Fibroblast of gingiva (primary cell): ENCODE measurements at regions not wholly inside any gene's neighbourhood (a gene's known extent, or its start where the extent isn't known, plus 50 kb on each side); places are given as distances from the start of the nearest gene placed in this dataset.

Source experiments
- DNase-seq: peaks from one replicate; pipeline ENCODE4 v3.0.0-alpha.2; 2011; ENCODE audit warnings: low read depth

DNA sequence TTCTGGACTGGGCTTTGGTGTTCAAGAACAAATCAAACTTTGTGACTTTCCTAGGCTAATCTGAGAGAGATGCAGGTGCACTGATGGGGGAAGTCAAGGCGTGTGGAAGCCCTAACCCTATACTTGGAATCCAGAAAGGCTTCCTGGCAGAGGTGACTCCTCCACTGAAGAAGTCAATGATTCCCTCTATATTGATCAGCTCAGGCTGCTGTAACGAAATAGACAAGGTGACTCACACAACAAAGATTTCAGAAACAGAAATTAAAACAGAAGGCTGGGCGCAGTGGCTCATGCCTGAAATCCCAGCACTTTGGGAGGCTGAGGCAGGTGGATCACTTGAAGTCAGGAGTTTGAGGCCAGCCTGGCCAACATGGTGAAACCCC is 69.6 kb upstream of the GGTA1 start:
- DNase-seq, result no peak

DNA sequence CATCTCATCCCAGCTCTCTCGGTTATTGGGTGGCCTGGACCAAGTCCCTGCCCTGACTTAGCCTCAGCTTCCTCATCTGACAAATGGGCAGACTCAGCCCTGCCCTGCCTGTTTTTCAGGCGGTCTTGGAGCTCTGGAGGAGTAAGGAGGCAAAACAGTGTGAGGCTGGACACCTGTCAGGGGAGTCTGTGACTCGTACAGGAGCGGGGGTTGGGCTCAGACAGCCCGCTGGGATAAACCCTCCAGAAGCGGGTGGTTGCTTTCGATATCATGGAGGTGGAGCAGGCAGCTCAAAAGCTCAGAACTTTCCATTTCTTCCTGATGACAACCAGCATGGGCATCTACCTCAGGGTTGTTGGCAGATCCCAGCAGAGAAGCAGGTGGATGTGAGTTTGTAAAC is 72.9 kb upstream of the GGTA1 start:
- DNase-seq, result no peak

DNA sequence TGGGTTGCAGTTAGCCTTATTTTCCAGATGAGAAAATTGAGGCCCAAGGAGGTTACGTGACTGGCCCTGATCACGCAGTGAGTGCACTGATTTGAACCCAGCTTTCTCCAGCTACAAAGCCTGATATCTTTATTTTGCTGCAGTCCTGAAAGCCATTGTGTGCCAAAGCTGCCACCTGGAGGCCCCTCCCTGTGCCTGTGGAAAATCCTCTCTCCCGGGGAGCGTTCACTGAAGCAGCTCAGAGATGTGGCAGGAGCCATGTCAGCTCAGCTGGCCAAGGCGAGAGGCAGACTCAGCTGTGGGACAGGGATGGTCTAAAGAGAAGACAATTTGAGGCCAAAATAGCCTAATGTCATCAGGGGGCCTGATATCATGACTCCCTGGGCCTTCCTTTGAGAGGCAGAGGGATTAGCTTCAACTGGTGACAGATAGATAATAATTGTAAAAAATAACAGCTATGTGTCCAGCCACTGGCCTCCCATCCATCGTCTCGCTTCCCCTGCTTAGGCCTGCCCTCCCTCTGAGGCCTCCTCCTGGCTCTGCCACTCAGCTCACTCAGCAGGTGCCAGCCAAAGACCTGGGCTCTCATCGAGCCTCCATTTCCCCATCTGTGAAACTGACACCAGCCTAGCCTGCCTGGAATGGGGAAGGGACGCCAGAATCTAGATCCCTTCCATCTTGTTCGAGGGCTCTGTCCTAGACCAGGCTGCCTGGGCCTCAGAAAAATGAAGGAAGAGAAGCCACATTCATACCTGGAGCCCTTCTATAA is 74.3 kb upstream of the GGTA1 start:
- no peak for DNase-seq

DNA sequence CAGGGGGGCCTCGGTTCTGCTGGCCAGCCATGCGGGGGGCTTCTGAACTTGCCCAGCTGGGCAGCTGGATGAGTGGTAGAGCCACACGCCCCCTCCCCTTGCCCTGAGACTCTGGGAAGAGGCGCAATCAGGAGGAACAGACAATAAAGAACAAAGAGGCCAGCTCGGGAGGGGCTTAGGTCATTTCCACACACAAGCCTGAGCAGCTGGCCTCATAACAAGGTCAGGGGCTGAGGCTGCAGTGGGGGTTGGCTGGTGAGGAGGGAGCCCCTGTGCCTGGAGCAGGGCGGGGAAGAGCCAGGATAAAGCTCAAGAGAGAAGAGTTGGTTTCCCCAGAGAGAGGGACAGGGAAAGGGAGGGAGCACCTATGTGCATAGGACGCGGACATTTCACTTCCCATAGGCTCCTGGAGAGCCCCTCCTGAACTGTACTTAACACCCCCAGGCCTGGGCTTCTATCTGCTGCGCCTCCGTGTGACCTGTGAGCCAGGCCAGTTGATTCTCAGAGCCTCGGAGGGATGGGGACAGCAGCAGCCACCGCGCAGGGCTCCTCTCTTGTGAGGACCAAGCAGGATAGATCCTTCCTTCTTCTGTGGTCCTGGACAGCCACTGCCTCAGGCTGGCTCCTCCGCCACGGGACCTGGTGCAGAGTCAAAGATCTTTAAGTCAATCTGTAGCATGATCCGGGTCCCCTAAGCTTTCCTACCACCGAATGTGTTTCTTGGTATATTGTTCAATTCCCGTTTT is 75.3 kb upstream of the GGTA1 start:
- DNase-seq, result no peak

DNA sequence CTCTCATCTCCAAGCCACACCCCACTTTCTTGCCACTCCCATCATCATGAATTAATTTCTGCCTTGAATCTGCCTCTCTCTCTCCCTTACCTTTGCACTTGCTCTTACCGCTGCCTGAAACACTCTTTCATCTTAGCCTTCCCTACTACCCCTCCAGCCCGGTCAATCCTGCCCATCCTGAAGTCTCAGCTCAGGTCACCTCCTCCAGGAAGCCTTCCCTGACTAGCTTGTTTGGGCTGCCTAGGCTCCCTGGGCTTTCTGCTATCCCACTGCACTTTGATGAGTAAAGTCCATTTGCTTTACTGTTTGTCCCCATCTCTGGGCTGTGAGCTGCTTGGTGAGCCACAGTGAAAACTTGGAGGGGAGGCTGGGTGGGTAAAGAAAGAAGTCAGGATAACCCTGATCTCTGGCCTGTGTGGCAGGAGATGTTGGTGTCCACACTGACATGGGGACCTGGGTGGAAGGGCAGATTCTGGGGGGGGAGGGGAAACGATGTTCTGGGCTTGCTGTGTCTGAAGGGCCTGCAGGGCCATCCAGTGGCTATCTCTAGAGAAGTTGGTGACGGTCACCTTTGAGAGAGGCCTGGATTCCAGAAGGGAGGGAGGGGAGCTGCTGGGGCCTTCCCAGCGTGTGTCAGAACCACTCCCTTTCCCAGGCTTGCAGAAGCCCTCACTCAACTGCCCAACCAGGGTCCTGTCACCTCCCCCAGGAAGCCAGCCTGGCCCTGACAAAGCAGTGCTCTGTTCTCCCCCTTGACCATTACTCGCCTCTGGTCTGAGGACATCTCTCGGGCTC is 75.0 kb upstream of the DAB2IP start:
- no peak for DNase-seq

DNA sequence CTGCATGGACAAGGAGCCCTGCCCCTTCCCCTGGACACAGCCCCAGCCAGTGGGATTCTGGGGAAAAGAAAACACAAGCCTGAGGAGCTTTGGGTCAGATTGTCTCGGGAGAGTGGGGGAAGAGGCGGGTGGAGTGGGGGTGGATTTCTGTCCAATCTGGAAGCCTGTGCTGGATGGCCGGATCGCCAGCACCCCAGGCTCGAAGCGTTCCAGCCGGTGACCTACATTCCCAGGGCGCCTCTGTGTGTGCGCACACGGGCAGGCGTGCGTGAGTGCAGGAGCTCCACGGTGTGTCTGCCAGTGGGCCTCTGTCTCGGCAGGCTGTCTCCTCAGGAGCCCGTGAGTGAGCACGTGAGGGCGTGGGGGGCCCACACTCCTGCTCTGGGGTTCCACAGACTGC is 74.3 kb upstream of the DAB2IP start:
- no peak for DNase-seq

DNA sequence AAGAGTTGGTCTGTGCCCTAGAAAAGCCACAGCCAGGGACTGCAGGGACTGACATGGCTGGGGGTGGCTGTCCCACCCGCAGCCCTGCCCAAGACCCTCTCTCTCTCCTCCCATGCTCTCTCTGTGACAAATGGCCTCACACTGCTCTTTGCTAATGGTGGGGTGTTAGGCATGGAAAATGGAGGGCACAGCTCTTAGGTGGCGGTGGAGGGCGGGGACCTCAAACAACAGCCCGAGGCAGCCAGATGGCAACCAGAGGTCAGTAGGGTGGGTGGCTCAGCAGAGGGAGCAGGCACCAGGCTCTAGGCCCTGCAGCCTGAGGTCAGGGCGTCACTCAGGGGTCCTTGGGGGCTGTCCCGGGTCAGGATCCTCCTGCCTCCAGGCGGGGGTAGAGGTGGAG is 73.9 kb upstream of the DAB2IP start:
- DNase-seq, result no peak

DNA sequence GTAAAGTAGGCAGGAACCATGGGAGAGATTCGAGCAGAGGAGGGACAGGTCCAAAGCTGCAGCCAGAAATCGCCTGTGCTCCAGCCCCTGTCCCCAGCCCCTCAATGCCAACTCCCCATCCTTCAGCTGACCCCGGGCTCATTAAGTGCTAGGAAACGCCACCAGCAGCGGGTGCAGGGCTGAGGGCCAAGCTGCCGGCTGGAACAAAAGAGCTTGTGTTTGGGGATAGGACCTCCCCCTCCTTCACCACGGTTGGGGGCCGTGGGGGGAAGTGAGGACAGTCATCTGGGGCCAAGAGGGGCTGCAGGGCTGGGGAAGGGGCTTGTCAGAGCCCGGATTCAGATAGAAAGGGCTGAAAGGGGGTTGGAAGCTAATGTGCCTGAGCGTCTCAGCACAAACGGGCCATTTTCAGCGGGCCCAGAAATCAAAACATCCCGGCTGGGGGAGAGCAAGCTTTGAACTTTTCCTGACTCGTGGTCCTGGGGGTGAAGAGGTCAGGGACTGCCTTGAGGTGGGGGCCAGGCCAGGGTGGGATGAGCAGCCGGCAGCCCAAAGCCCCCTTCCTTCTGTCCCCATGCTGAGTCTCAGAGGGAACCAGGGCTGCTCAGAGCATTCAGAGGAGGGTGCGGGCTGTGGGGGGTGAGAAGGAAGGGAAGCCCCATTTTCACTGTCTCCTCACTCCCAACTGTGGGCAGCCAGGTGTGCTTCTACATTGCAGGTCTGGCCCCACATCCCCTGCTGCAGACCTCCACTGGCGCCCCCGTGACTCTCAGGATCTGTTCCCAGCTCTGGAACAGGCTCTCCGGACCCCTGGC is 69.4 kb upstream of the DAB2IP start:
- no peak for DNase-seq

DNA sequence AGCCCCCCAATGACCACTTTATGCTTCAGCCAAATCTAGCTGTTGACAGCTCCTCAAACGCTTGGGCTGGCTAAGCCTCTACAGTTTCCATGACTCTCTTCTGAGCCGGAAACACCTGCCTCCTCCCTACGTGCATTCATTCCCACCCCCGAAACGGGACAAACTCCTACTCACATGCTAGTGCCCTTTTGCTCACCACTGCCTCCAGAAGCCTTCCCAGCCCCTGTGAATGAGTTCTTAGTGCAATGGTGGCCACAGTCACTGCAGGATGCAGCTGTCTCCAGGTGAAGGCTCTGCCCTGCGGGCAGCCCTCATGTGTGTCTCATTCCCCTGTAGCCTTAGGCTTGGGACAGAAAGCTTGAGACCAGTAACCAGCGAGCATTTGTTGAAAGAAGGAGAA is 68.8 kb upstream of the DAB2IP start:
- DNase-seq, result no peak

DNA sequence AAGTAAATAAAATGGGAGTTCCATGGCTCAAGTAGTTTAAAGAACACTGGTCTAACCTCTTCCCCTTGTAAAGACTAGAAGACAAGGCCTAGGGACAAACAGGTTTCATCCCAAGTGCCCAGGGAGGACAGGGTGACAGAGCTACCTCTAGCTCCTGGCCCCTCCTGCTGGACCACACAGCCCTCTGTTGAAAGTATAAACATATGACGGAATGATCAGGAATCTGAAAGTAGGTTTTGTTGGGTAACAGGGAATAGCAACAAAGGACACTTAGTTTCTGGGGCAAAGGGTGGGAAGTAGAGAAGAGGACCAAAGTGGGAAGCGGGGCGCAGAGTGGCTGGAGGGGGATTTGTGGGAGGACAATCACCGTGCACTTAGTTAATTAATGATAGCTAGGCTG is 67.0 kb upstream of the DAB2IP start:
- no peak for DNase-seq

DNA sequence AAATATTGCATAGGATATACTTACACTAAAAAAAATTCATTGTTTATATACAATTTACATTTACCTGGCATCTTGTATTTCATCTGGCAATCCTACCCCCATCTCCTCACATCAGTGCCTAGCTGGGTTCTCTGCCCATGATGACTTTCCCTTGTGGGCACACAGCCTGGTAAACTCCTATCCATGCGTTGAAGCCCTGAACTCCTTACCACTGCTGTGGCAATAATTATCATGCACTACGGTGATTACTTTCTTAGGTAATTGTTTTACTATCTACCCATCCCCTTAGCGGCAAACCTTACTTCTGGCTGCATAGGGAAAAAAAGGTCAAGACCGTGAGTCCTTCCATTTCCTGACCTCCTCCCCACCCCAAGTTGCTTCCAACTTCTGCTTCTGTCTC is 63.6 kb upstream of the DAB2IP start:
- no peak for DNase-seq

DNA sequence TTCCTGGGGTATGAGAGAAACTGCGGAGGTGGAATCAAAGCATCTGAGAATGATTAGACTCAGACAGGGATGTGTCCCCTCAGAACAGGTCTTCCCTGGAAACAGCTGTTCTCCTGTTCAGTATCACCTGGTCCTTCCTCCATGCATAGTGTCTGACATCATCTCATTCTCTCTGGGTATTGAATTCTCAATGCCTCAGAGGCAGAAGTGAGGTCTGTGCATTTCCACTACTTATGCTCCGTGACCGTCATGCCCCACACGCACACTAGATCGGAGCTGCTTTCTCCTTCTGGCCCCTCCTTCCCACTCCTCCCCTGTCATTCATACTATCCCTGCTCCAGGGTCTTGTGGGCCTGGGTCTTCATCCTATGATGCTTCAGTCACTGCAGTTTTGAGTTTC is 61.4 kb upstream of the DAB2IP start:
- no peak for DNase-seq

DNA sequence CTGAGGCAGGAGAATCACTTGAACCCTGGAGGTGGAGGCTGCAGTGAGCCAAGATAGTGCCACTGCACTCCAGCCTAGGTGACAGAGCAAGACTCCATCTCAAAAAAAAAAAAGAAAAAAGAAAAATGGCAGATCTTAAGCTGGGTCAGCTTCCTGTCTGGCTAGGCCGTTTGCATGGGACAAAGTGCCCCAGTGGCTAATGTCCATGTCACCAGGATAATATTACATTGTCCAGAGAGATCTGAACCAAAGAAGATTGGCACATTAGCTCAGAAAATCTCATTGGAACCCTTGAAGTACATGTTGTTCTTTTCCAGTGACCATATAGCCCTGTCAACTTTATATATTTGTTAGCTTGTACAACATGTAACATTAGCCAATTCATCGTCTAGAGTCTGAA is 59.2 kb upstream of the DAB2IP start:
- no peak for DNase-seq

DNA sequence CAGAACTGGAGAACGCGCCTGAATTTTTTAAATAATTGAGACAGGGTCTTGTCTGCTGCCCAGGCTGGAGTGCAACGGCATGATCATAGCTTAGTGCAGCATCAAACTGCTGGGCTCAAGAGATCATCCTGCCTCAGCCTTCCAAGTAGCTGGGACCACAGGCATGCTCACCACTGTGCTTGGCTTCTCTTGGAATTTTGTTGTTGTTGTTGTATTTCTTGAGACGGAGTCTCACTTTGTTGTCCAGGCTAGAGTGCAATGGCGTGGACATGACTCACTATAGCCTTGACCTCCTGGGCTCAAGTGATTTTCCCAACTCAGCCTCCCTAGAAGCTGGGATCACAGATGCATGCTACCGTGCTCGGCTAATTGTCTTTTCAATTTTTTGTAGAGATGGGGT is 58.4 kb upstream of the DAB2IP start:
- no peak for DNase-seq

DNA sequence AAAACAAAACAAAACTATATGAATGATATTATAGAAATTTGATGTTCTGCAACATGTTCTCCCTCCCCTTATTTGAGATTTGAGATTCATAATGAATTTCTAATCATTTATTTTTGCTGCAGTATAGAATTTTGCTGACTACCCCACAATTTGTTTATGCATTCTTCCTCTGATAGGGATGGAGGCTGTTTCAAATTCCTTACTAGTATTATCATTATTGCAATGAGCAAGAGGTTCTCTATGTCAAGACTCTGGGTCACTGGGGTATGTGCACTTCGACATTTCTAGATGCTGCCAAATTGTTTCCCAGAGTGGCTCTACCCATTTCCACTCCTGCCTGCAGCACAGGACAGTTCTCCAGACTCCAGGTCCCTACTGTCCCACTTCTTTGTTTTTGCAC is 54.9 kb upstream of the DAB2IP start:
- no peak for DNase-seq

DNA sequence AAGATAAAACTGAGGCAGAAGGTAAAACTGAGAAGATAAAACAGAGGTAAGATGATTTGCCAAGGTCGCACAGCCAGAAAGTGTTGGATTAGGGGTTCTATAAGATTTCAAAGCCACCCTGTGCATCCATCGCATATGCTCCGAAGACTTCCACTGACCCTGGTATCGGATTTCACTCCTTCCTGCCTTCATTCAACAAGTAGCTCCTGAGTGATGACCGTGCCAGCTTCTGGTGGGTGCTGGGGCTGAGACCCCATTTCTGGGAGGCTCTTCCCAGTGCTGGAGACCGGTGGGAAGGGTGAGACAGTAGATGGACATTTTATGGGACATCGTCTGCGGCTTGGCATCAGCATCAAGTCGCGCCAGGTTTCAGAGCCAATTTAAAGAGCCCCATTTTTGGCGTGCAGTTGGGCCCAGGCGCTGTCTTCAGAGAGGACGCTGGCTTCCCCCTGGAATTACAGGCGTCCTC is 53.7 kb upstream of the DAB2IP start:
- no peak for DNase-seq

DNA sequence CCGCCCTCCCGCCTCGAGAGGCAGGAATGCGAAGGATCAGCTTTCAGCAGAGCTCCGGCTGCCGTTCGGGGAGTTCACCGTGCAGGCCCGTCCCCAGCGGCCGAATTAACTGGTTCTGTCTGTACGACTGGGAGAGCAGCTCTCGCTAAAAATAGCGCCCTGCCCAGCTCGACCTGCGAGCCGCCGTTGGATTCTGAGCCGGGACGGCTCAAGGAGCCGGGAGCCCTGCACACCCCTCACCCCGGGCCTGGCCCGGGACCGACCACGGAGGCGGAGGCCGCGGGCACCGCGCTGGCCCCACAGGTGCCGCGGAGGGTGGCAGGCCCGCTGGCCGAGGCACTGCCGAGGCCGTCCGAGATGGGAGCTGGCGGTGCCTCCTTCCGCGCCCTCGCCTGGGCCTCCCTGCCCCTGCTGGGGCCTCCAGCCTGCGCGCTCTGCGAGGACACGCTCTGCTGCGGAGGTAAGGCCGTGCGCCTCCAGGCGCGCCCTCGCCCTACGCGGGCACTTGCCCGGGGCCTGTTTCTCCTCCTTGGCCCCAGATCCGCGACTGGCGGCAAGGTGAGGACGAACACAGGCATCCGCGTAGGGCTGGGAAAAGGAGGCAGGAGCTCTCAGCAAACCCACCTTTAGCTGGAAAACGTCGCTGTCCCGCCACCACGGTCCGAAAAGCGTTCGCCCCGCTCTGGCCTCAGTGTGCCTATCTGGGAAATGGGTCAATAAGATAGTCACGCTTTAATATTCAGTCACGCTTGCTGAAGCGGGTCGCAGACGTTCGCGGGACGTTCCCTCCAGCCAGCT is 53.1 kb upstream of the DAB2IP start:
- DNase-seq, result peak; percentile 69

DNA sequence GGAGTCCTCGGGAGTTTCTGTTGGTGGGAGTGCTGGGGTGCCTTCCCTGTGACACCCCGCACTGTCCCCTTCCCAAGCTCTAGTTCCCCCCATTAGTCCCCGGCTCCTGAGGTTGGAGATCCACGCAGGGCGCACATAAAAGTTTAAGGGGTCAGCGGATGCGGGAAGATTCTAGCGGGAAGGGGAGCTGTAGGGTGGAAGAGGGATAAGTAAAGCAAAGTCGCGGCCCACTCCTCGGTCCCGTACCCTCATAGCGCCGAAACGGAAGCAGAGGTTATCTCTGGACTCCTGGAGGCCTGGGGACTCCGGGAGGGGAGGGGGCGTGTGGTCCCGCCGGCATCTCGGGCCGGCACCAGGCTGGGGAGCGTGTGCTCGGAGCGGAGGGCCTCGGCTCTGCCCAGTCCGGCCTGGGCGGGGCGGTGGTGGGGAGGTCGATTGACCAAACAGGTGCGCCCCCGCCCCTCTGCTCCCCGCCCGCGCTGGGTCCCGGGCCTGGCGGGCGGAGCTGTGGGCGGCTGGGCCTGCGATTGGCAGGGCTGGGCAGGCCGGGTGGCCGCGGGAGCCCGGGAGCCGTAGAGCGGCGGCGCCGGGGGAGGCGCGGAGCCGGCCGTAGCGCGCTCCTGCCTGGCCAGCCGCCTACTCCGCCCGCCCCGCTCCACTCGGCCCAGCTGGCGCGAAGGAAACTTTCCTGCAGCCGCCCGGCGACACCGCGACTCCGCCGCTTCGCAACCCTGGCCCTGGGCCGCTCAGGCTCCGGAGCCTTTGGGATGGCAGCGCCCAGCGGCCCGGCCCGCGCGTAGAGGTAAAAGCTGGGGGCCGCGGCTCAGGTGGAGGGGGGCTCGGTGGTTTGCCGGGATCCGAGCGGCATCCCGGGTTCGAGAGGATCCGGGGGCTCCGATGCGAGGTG is 52.2 kb upstream of the DAB2IP start:
- DNase-seq, result no peak

DNA sequence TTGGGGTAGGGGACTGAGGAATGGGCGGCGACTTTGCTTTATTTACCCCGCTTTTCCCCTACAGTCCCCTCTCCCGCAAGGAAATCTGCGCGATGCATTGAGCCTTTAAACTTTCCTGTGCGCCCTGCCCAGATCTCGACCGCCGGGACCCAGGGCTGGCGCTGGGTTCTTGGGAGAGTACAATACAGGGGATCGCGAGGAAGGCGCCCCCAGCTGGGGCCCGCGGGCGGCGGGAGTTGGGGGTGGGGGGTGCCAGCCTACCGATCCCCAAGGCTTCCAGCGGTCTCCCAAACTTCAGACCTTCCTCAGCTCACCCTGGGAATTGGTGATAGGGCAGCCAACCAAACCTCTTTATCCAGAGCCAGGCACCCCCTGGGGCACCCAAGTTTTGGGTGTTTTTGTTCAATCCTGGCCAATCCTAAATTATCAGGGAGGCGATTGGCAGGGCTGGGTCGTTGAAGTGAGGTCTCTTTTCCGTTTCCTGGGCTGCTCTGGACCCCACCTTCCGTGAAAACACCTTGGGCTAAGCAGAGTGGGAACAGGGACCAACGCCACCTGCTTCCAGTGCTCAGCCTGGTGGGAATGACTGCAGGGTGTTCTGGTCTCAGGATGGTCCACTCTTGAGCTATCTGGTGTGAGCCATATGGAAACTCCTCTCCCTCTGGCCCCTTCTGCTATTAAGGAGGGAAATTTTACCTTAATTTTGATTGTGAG is 51.4 kb upstream of the DAB2IP start:
- no peak for DNase-seq
